AG04450 (cell line): ENCODE measurements at regions not wholly inside any gene's neighbourhood (a gene's known extent, or its start where the extent isn't known, plus 50 kb on each side); places are given as distances from the start of the nearest gene placed in this dataset.

Experiments used
- CTCF ChIA-PET: fragments of 300-600, 350-600 bp; formaldehyde crosslinking; extraction: SDS; loops from one replicate; lab custom pipeline; 2022; ENCODE audit warnings: antibody characterized with exemption, inconsistent platforms; lab: Charles Lee
- POLR2A ChIA-PET: fragments of 350-600 bp; formaldehyde crosslinking; extraction: SDS; loops from one replicate; lab custom pipeline; 2021; ENCODE audit warnings: antibody characterized with exemption, inconsistent platforms; lab: Yijun Ruan, JAX
- DNase-seq: peaks from one replicate; pipeline ENCODE4 v3.0.0-alpha.2; 2011; ENCODE audit warnings: low read depth, low spot score
- H3K27ac ChIP-seq: one replicate; pipeline ENCODE4 v1.5.1; 2012; ENCODE audit warnings: low read depth, low read length, control low read depth
- H3K27me3 ChIP-seq: one replicate; pipeline ENCODE4 v1.6.0; 2012; ENCODE audit warnings: low read length; ENCODE audit not compliant: control insufficient read depth, insufficient read depth
- H3K4me3 ChIP-seq: 2 replicates; pipeline ENCODE4 v1.5.1; 2011; ENCODE audit warnings: mild to moderate bottlenecking, low read depth, low read length, control low read depth
- H3K9me3 ChIP-seq: 2 replicates; pipeline ENCODE4 v1.5.1; 2012; ENCODE audit warnings: low read length; ENCODE audit not compliant: control insufficient read depth, insufficient read depth
- TF ChIP-seq, protein P1 (sequence below): IDR thresholded peaks from 2 replicates; pipeline ENCODE4 v1.5.1; 2011; ENCODE audit warnings: low read depth, low read length, control low read depth, inconsistent platforms

DNA sequence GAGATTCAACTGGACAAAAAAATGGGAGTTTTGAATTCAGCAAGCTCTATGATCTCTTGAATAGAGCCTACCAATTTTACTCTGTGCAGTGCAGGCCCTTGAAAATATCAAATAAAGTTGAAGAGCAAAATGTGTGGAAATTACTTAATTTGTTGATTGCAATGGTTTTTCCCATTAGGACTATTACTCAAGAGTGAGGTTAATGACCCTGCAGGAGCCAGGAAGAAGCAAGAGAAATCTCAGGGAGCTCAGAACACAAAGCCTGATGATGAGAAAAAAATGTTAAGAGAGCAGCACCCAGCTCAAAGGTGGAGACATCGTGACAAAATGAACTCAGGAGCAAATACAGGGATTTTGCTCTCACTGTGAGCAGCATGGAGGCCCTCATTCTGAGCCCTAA lies 337.6 kb upstream of the TRIB2 start:
- DNase-seq = no peak
- TF ChIP-seq, protein P1, sequence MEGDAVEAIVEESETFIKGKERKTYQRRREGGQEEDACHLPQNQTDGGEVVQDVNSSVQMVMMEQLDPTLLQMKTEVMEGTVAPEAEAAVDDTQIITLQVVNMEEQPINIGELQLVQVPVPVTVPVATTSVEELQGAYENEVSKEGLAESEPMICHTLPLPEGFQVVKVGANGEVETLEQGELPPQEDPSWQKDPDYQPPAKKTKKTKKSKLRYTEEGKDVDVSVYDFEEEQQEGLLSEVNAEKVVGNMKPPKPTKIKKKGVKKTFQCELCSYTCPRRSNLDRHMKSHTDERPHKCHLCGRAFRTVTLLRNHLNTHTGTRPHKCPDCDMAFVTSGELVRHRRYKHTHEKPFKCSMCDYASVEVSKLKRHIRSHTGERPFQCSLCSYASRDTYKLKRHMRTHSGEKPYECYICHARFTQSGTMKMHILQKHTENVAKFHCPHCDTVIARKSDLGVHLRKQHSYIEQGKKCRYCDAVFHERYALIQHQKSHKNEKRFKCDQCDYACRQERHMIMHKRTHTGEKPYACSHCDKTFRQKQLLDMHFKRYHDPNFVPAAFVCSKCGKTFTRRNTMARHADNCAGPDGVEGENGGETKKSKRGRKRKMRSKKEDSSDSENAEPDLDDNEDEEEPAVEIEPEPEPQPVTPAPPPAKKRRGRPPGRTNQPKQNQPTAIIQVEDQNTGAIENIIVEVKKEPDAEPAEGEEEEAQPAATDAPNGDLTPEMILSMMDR = no peak
- Histone ChIP-seq H3K9me3 (no peaks in the 10 kb centered on the region), H3K27ac (no peak overlapping the region), H3K27me3 (no peaks in the 10 kb centered on the region), H3K4me3 (no peak overlapping the region)
- ChIA-PET CTCF (no interaction called here), POLR2A (no interaction called here)

DNA sequence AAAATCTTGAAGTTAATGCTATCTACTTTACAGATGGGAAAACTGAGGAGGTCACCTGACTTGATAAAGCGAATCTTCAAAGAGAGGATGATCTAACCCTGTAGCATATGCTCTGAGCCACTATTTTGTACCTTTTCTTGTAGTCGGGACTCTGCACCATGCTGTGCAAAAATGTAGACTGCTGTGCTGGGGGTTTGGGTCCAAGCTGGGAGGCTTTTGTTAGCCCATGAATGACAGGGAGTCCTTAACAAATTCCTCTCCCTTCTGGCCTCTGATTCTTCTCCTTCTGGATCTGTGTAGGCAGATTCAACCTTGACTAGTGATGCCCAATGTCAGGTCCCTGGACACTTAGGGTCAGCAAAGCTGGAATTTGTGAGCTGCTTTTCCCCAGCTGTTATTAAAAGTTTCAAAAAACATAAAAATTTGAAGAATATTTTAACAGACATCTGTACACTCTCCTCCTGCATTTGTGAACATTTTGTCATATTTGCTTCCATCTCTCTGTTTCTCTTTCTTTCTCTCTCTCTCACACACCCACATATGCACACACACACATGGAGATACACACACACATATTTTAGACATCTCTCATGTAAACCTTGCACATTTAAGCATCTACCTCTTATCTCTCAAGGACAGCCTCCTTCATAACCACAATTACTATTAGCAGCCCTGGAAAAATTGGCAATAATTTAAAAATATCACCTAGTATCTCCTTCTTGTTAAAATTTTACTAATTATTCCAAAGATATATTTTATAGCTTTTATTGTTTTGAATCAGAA lies 335.0 kb upstream of the TRIB2 start:
- TF ChIP-seq, protein P1 = no peak
- H3K27ac ChIP-seq = no peak overlapping the region
- no peak overlapping the region for H3K4me3 ChIP-seq
- no peak for DNase-seq
- CTCF ChIA-PET = no interaction called here
- H3K27me3 ChIP-seq = no peaks in the 10 kb centered on the region
- H3K9me3 ChIP-seq = no peaks in the 10 kb centered on the region
- POLR2A ChIA-PET = no interaction called here

DNA sequence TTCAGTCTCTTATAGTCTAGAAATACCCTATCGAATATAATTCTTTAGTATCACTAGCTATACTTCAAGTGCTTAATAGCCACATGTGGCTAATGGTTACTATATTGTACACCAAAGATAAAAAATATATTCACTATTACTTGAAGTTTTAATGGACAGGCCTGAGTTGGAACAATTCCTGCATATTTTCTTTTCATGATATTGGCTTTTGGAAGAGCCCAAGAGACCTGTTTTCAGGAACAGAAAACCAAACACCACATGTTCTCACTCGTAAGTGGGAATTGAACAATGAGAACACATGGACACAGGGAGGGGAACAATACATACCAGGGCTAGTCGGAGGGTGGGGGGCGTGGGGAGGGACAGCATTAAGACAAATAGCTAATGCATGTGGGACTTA lies 334.4 kb upstream of the TRIB2 start:
- CTCF ChIA-PET = no interaction called here
- POLR2A ChIA-PET = no interaction called here
- DNase-seq = no peak

GRCh38 chr2:12389344-12390045 lies 327.2 kb upstream of the TRIB2 start:
- ChIA-PET POLR2A (no interaction called here), CTCF (interaction anchor here (1.7 kb wide), 1 partner anchor 617 kb away, joined by 5 read pairs; no protein-coding TSS in a partner anchor)
- H3K27ac ChIP-seq = no peak overlapping the region
- H3K4me3 ChIP-seq = no peak overlapping the region
- TF ChIP-seq, protein P1 = no peak
- DNase-seq = no peak
- H3K9me3 ChIP-seq = no peaks in the 10 kb centered on the region
- no peaks in the 10 kb centered on the region for H3K27me3 ChIP-seq

More for the DNA sequence above, 334.4 kb upstream of the TRIB2 start:
- Histone ChIP-seq H3K4me3 (no peak overlapping the region), H3K9me3 (no peaks in the 10 kb centered on the region), H3K27ac (no peak overlapping the region), H3K27me3 (no peaks in the 10 kb centered on the region)
- TF ChIP-seq, protein P1 = no peak

- H3K9me3 ChIP-seq = no peaks in the 10 kb centered on the region
- TF ChIP-seq, protein P1 = no peak
- H3K4me3 ChIP-seq = no peak overlapping the region
- H3K27me3 ChIP-seq = no peaks in the 10 kb centered on the region
- POLR2A ChIA-PET = no interaction called here
- CTCF ChIA-PET = no interaction called here
- H3K27ac ChIP-seq = no peak overlapping the region
- DNase-seq = no peak
Measured at GRCh38 chr2:12391116-12391515, 325.6 kb upstream of the TRIB2 start.
